ENCODE measurements at regions not wholly inside any gene's neighbourhood (a gene's known extent, or its start where the extent isn't known, plus 50 kb on each side); places are given as distances from the start of the nearest gene placed in this dataset.

DNA sequence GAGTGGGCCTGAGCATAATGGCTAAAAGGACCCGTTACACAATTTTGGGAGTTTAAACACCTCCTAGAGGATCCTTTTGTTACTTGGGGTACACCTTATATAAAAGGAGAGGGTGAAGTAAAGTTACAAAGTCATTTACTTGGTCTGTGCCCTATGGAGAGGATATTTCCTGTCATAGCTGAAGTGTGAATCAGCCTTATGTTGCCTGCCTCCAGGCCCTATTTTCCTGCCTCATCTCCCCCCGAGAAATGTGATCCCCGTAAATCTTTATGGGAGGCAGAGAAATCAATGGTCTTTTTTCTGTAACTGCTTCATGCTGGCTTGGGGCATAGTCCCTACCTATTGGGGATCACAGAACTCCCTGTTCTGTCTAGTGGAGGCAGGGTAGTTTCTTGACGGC lies 906.6 kb downstream of the DSC3 start:
- TF ChIP-seq ZNF777 (tag by site-specific recombination; IDR thresholded peaks at IDR 0.05; ENCODE audit: borderline replicate concordance) (no peak), ZNF138 (tag by site-specific recombination; IDR thresholded peaks at IDR 0.05; ENCODE audit: borderline replicate concordance) (no peak), ZFP41 (tag by site-specific recombination; IDR thresholded peaks at IDR 0.05; ENCODE audit: borderline replicate concordance) (no peak), MYNN (tag by site-specific recombination; IDR thresholded peaks at IDR 0.05; ENCODE audit: borderline replicate concordance) (no peak), GLIS2 (tag by site-specific recombination; IDR thresholded peaks at IDR 0.05) (no peak), ZNF549 (tag by site-specific recombination; IDR thresholded peaks at IDR 0.05) (no peak), BCL11B (tag by site-specific recombination; IDR thresholded peaks at IDR 0.05; ENCODE audit: low read depth) (no peak), ZNF221 (tag by site-specific recombination; IDR thresholded peaks at IDR 0.05; ENCODE audit: borderline replicate concordance) (no peak), GFI1B (tag by site-specific recombination; IDR thresholded peaks at IDR 0.05) (no peak), ZNF623 (tag by site-specific recombination; IDR thresholded peaks at IDR 0.05) (no peak), ZNF354C (tag by site-specific recombination; IDR thresholded peaks at IDR 0.05; ENCODE audit: borderline replicate concordance, low read depth) (no peak), ZSCAN16 (tag by site-specific recombination; IDR thresholded peaks at IDR 0.05) (no peak), ZBTB20 (tag by site-specific recombination; IDR thresholded peaks at IDR 0.05) (no peak)
- TF ChIP-seq, protein P1, sequence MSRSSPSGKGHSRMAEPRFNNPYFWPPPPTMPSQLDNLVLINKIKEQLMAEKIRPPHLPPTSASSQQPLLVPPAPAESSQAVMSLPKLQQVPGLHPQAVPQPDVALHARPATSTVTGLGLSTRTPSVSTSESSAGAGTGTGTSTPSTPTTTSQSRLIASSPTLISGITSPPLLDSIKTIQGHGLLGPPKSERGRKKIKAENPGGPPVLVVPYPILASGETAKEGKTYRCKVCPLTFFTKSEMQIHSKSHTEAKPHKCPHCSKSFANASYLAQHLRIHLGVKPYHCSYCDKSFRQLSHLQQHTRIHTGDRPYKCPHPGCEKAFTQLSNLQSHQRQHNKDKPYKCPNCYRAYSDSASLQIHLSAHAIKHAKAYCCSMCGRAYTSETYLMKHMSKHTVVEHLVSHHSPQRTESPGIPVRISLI (tag by site-specific recombination; IDR thresholded peaks at IDR 0.05): no peak
- TF ChIP-seq, protein P2, sequence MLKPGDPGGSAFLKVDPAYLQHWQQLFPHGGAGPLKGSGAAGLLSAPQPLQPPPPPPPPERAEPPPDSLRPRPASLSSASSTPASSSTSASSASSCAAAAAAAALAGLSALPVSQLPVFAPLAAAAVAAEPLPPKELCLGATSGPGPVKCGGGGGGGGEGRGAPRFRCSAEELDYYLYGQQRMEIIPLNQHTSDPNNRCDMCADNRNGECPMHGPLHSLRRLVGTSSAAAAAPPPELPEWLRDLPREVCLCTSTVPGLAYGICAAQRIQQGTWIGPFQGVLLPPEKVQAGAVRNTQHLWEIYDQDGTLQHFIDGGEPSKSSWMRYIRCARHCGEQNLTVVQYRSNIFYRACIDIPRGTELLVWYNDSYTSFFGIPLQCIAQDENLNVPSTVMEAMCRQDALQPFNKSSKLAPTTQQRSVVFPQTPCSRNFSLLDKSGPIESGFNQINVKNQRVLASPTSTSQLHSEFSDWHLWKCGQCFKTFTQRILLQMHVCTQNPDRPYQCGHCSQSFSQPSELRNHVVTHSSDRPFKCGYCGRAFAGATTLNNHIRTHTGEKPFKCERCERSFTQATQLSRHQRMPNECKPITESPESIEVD (tag by site-specific recombination; IDR thresholded peaks at IDR 0.05): no peak
- no peaks in the 10 kb centered on the region for H3K9me3 ChIP-seq (ENCODE audit: control insufficient read depth, insufficient read depth, low read depth, low read length)
- H3K27ac ChIP-seq (ENCODE audit: extremely low read depth, low read depth, low read length): no peak overlapping the region
- ChIA-PET POLR2A (no interaction called here), CTCF (no interaction called here)
- no peak overlapping the region for H3K4me3 ChIP-seq (ENCODE audit: low read depth, low read length)
- no peaks in the 10 kb centered on the region for H3K4me1 ChIP-seq (ENCODE audit: control insufficient read depth, insufficient read depth, low read length)
- no peaks in the 10 kb centered on the region for H3K36me3 ChIP-seq (ENCODE audit: control insufficient read depth in 2 of 2, insufficient read depth in 1 of 2, low read length in 2 of 2)

DNA sequence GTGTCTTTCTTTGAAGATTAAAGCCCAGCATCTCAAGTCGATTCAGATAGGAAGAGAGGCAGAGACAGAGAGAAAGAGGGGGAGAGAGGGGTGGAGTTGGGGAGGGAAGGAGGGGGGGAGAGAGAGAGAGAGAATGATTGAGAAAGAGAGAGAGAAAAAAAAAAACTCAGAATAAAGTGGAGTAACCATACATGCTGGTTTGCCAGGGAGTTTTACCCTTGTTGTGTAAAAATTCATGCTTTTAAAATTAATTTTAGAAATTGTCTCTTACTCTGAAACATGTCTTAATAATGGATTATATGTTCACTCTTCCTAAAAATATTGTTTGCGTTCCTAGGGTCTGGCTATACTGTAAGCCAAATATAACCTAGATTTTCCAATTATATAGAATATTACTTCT lies 908.5 kb downstream of the DSC3 start:
- Histone ChIP-seq H3K4me1 (ENCODE audit: control insufficient read depth, insufficient read depth, low read length) (no peaks in the 10 kb centered on the region), H3K36me3 (ENCODE audit: control insufficient read depth in 2 of 2, insufficient read depth in 1 of 2, low read length in 2 of 2) (no peaks in the 10 kb centered on the region), H3K27ac (ENCODE audit: extremely low read depth, low read depth, low read length) (no peak overlapping the region), H3K4me3 (ENCODE audit: low read depth, low read length) (no peak overlapping the region), H3K9me3 (ENCODE audit: control insufficient read depth, insufficient read depth, low read depth, low read length) (no peaks in the 10 kb centered on the region)
- ChIA-PET CTCF (no interaction called here), POLR2A (no interaction called here)
- TF ChIP-seq, protein P3, sequence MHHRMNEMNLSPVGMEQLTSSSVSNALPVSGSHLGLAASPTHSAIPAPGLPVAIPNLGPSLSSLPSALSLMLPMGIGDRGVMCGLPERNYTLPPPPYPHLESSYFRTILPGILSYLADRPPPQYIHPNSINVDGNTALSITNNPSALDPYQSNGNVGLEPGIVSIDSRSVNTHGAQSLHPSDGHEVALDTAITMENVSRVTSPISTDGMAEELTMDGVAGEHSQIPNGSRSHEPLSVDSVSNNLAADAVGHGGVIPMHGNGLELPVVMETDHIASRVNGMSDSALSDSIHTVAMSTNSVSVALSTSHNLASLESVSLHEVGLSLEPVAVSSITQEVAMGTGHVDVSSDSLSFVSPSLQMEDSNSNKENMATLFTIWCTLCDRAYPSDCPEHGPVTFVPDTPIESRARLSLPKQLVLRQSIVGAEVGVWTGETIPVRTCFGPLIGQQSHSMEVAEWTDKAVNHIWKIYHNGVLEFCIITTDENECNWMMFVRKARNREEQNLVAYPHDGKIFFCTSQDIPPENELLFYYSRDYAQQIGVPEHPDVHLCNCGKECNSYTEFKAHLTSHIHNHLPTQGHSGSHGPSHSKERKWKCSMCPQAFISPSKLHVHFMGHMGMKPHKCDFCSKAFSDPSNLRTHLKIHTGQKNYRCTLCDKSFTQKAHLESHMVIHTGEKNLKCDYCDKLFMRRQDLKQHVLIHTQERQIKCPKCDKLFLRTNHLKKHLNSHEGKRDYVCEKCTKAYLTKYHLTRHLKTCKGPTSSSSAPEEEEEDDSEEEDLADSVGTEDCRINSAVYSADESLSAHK (tag by site-specific recombination; IDR thresholded peaks at IDR 0.05): no peak
- no peak for TF ChIP-seq ZBTB17 (tag by site-specific recombination; IDR thresholded peaks at IDR 0.05)
- TF ChIP-seq ZNF623 (tag by site-specific recombination; IDR thresholded peaks at IDR 0.05): no peak
- no peak for TF ChIP-seq ZNF514 (tag by site-specific recombination; IDR thresholded peaks at IDR 0.05)

DNA sequence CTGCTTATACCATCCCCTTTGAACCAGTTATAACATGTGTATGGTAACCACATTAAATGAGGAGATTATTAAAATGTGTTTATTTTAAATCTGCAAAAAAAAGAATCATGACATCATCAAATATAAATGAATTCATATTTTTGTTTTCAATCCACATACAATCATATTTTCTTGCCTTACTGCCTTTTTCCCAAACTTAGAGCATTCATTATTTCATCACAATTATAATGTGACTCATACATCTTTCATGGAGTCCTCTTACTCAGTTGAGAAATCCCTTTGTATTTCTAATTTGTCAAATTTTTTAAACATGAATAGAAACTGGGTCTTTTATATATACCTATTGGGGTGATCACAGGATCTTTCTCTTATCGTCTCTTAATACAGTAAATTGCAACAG lies 909.6 kb downstream of the DSC3 start:
- H3K9me3 ChIP-seq (ENCODE audit: control insufficient read depth, insufficient read depth, low read depth, low read length): no peaks in the 10 kb centered on the region
- H3K27ac ChIP-seq (ENCODE audit: extremely low read depth, low read depth, low read length): no peak overlapping the region
- TF ChIP-seq GLI4 (tag by site-specific recombination; IDR thresholded peaks at IDR 0.05): no peak
- TF ChIP-seq, protein P4, sequence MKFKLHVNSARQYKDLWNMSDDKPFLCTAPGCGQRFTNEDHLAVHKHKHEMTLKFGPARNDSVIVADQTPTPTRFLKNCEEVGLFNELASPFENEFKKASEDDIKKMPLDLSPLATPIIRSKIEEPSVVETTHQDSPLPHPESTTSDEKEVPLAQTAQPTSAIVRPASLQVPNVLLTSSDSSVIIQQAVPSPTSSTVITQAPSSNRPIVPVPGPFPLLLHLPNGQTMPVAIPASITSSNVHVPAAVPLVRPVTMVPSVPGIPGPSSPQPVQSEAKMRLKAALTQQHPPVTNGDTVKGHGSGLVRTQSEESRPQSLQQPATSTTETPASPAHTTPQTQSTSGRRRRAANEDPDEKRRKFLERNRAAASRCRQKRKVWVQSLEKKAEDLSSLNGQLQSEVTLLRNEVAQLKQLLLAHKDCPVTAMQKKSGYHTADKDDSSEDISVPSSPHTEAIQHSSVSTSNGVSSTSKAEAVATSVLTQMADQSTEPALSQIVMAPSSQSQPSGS (tag by site-specific recombination; IDR thresholded peaks at IDR 0.05; ENCODE audit: low read depth): 0 out of 2 replicates have a peak, but pooled peaks have one; percentile 47
- H3K36me3 ChIP-seq (ENCODE audit: control insufficient read depth in 2 of 2, insufficient read depth in 1 of 2, low read length in 2 of 2): no peaks in the 10 kb centered on the region
- H3K4me1 ChIP-seq (ENCODE audit: control insufficient read depth, insufficient read depth, low read length): no peaks in the 10 kb centered on the region
- POLR2A ChIA-PET: no interaction called here
- H3K4me3 ChIP-seq (ENCODE audit: low read depth, low read length): no peak overlapping the region
- CTCF ChIA-PET: no interaction called here
